ENCODE measurements at regions not wholly inside any gene's neighbourhood (a gene's known extent, or its start where the extent isn't known, plus 50 kb on each side); places are given as distances from the start of the nearest gene placed in this dataset.

GRCh38 chr1:2967329-2967725, 53.9 kb upstream of the ACTRT2 start:
- TF ChIP-seq CTCF (conservative IDR thresholded peaks at IDR 0.05) (no peak), EZH2 (IDR thresholded peaks at IDR 0.05; ENCODE audit: low read depth) (no peak)

All from PC-9 (cell line).